Pancreas (tissue), 10 donors: ENCODE measurements at regions not wholly inside any gene's neighbourhood (a gene's known extent, or its start where the extent isn't known, plus 50 kb on each side); places are given as distances from the start of the nearest gene placed in this dataset.

Experiments used
- ATAC-seq, 4 donors: fragments of 200-7000 bp; cut with Tn5 transposase; one replicate each; pipeline versions ENCODE4 v1.8.0 to v1.9.1; 2020; ENCODE audit warnings: mild to moderate bottlenecking in 4 of 4, moderate library complexity in 4 of 4
- DNase-seq, 6 donors: peaks; one replicate each; pipeline ENCODE4 v3.0.0-alpha.2; 2020
- FAIRE-seq: peaks from 2 replicates; lab custom pipeline; 2012; peaks lifted over from hg19 to GRCh38; lab: Jason Lieb, UNC
- H3K27ac ChIP-seq, 4 donors: fragments of 200-600 bp; sonication (generic); 1 replicate in 3 of 4; 2 replicates in 1 of 4; pipeline versions ENCODE4 v1.5.0 to v1.8.0; 2020
- H3K27me3 ChIP-seq, 4 donors: fragments of 200-600 bp; one replicate each; pipeline ENCODE4 v1.8.0; 2021
- H3K36me3 ChIP-seq, 3 donors: fragments of 200-600 bp; sonication (generic) in 1 of 3; one replicate each; pipeline versions ENCODE4 v1.5.0 to v1.8.0; 2020 to 2021
- H3K4me1 ChIP-seq, 3 donors: fragments of 200-600 bp; one replicate each; pipeline ENCODE4 v1.8.0; 2021
- H3K4me3 ChIP-seq, 4 donors: fragments of 200-600 bp; sonication (generic) in 2 of 4; one replicate each; pipeline versions ENCODE4 v1.5.0 to v1.8.0; 2020 to 2021
- H3K9me3 ChIP-seq, 4 donors: fragments of 200-600 bp; one replicate each; pipeline ENCODE4 v1.8.0; 2021
- CTCF ChIP-seq, 4 donors: fragments of 200-600 bp; sonication (generic) in 3 of 4; IDR thresholded peaks; one replicate each; pipeline versions ENCODE4 v1.5.0 to v1.8.0; 2021; ENCODE audit warnings: antibody characterized with exemption in 4 of 4
- WGBS, 2 donors: extraction: QIAGEN DNeasy Blood & Tissue Kit; methylation state at CpG; one replicate each; pipeline ENCODE4 v1.1.7; 2013; 5-methylcytosine and 5-hydroxymethylcytosine counted together
- intact Hi-C, 3 donors: fragments of 100-400 bp; cut with DNase I; formaldehyde crosslinking; loops; one replicate each; pipeline versions ENCODE4 v1.11.1 to v1.14.2; 2022
- donor health status: healthy with polysubstance abuse.
- donor health status: DM: no; HTN: no; CAD: no; lungs with moderate emphysema.
- donor health status: DM: no; HTN: no; CAD: no.
- donor health status: control.
- donor health status: control.
- donor health status: Bipolar disorder and iron deficiency.
- donor health status: DM: yes; HTN: yes; CAD: no.
- donor health status: DM: no; HTN: no; CAD: no.
- donor health status: DM: no; HTN: no; CAD: no.
- donor health status: DM: yes; HTN: yes; CAD: no.

- intact Hi-C loops: no loop called here
- Histone ChIP-seq H3K4me1 (no peaks in the 10 kb centered on the region), H3K36me3 (no peaks in the 10 kb centered on the region), H3K9me3 (no peaks in the 10 kb centered on the region), H3K27me3 (peaks cover 0 to 3% (median 0%) of the 10 kb centered on the region in 4 donors), H3K27ac (no peak overlapping the region), H3K4me3 (no peak overlapping the region)
- 65 to 72% methylated on average over 11 of the region's 11 CpGs for WGBS, 2 donors
- FAIRE-seq (no peak), ATAC-seq (peak in 1 of 4 donors; percentile 66), DNase-seq (no peak)
- no peak for TF ChIP-seq CTCF (IDR thresholded peaks at IDR 0.05)
These were observed 252.6 kb downstream of the MYLK4 start for GRCh38 chr6:2497922-2498623.

GRCh38 chr6:2496291-2496690, 250.9 kb upstream of the GMDS start:
- Histone ChIP-seq H3K4me3 (no peak overlapping the region), H3K9me3 (no peaks in the 10 kb centered on the region), H3K27ac (no peak overlapping the region), H3K36me3 (no peaks in the 10 kb centered on the region), H3K4me1 (no peaks in the 10 kb centered on the region), H3K27me3 (peaks cover 0 to 3% (median 0%) of the 10 kb centered on the region in 4 donors)
- intact Hi-C loops: no loop called here
- DNase-seq: no peak
- ATAC-seq: no peak
- 62 to 76% methylated on average over 8 of the region's 8 CpGs for WGBS, 2 donors
- no peak for FAIRE-seq
- TF ChIP-seq CTCF (IDR thresholded peaks at IDR 0.05): no peak

DNA sequence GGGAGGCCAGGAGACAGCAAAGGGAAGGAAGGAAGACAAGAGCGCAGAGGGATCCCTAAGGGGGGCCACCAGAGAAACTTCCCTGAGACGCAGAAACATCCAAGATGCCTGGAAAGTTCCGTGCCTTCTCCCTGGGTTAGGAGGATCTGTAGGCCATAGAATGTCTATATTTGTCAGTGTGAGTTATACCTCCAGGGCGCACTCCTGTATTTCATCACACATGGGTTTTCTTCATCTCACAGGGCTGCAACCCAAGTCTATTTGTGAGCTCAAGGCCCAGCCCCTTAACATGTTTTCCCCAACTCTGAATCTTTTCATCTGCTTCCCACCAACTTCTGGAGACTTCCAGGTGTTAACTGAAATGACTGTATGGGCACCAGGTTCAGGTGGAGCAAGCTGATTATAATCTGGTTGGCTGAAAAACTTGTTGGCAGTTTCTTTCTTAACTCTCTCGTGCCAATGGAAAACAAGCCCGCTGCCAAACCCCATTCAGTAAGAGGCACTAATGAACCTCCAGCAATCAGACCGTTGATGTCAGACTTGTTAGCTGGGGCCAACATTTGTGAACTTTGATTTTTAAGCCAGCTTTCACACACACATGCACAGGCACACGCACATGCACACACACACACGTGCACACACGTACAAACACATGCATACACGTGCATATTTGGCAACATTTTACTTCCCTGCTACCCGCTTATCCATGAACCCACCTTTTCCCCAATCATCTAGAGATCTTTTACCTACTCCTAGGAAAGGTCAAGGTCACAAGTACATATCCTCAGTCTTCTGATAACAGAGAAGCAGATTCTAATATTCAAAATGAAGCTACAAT, 247.5 kb upstream of the GMDS start:
- no peak overlapping the region for H3K4me3 ChIP-seq
- H3K36me3 ChIP-seq: no peaks in the 10 kb centered on the region
- intact Hi-C loops: no loop called here
- no peak for TF ChIP-seq CTCF (IDR thresholded peaks at IDR 0.05)
- H3K9me3 ChIP-seq: no peaks in the 10 kb centered on the region
- 75 to 79% methylated on average over 12 of the region's 12 CpGs for WGBS, 2 donors
- no peaks in the 10 kb centered on the region for H3K4me1 ChIP-seq
- no peak overlapping the region for H3K27ac ChIP-seq
- DNase-seq: no peak
- no peaks in the 10 kb centered on the region for H3K27me3 ChIP-seq
- FAIRE-seq: no peak
- no peak for ATAC-seq

- intact Hi-C loops: no loop called here
- FAIRE-seq: no peak
- TF ChIP-seq CTCF (IDR thresholded peaks at IDR 0.05): no peak
- Histone ChIP-seq H3K4me3 (no peak overlapping the region), H3K4me1 (no peaks in the 10 kb centered on the region), H3K9me3 (no peaks in the 10 kb centered on the region), H3K36me3 (no peaks in the 10 kb centered on the region), H3K27ac (no peak overlapping the region), H3K27me3 (no peaks in the 10 kb centered on the region)
- ATAC-seq: no peak
- 94 to 97% methylated on average over 14 of the region's 14 CpGs for WGBS, 2 donors
- DNase-seq: no peak
These were observed 245.7 kb upstream of the GMDS start for GRCh38 chr6:2491137-2491536.

- no peak overlapping the region for H3K4me3 ChIP-seq
- DNase-seq (no peak), ATAC-seq (no peak), FAIRE-seq (no peak)
- TF ChIP-seq CTCF (IDR thresholded peaks at IDR 0.05): no peak
- 90 to 94% methylated on average over 6 of the region's 6 CpGs for WGBS, 2 donors
- intact Hi-C loops: no loop called here
- H3K36me3 ChIP-seq: no peaks in the 10 kb centered on the region
- H3K27ac ChIP-seq: no peak overlapping the region
- H3K27me3 ChIP-seq: no peaks in the 10 kb centered on the region
- H3K9me3 ChIP-seq: no peaks in the 10 kb centered on the region
- no peaks in the 10 kb centered on the region for H3K4me1 ChIP-seq
These were observed 243.2 kb upstream of the GMDS start for GRCh38 chr6:2488578-2488977.
